Tongue (tissue), 1 donor: ENCODE measurements at regions not wholly inside any gene's neighbourhood (a gene's known extent, or its start where the extent isn't known, plus 50 kb on each side); places are given as distances from the start of the nearest gene placed in this dataset.
A peak's percentile ranks its signal among the peaks of the same experiment; 100 is the strongest.
"Not testable (repeated sequence)": the region's sequence is repeated elsewhere in the genome, so short reads cannot be mapped to it uniquely, and the experiment has no call there.

Experiments
- DNase-seq: peaks from one replicate; pipeline ENCODE4 v3.0.0-alpha.2; 2015

- DNase-seq = no peak
Observed at GRCh38 chr11:19433367-19433766, 192.6 kb upstream of the E2F8 start.

- peak; percentile 55 for DNase-seq
Observed at GRCh38 chr11:19432370-19433061, 191.8 kb upstream of the E2F8 start.

GRCh38 chr11:19430754-19431398 lies 190.1 kb upstream of the E2F8 start:
- DNase-seq = no peak

GRCh38 chr11:19430346-19430745 lies 189.6 kb upstream of the E2F8 start:
- no peak for DNase-seq

- no peak for DNase-seq
Observed at GRCh38 chr11:19429108-19429760, 188.5 kb upstream of the E2F8 start.

GRCh38 chr11:19428206-19429002 lies 187.7 kb upstream of the E2F8 start:
- no peak for DNase-seq

GRCh38 chr11:19426756-19427403 lies 186.1 kb upstream of the E2F8 start:
- DNase-seq = no peak

GRCh38 chr11:19426011-19426755 lies 185.4 kb upstream of the E2F8 start:
- no peak for DNase-seq

GRCh38 chr11:19422276-19422675 lies 181.5 kb upstream of the E2F8 start:
- DNase-seq = peak; percentile 50

GRCh38 chr11:19420868-19421533 lies 180.3 kb upstream of the E2F8 start:
- no peak for DNase-seq

GRCh38 chr11:19419808-19420207 lies 179.1 kb upstream of the E2F8 start:
- no peak for DNase-seq

- DNase-seq = no peak
Observed at GRCh38 chr11:19419021-19419750, 178.4 kb upstream of the E2F8 start.

- no peak for DNase-seq
Observed at GRCh38 chr11:19418221-19418620, 177.5 kb upstream of the E2F8 start.

- not testable (repeated sequence) for DNase-seq
Observed at GRCh38 chr11:19412070-19412469, 171.3 kb upstream of the E2F8 start.

GRCh38 chr11:19410032-19410431 lies 169.3 kb upstream of the E2F8 start:
- no peak for DNase-seq

- no peak for DNase-seq
Observed at GRCh38 chr11:19409307-19409706, 168.6 kb upstream of the E2F8 start.

GRCh38 chr11:19407677-19408270 lies 167.0 kb upstream of the E2F8 start:
- DNase-seq = no peak

GRCh38 chr11:19405966-19406365 lies 165.2 kb upstream of the E2F8 start:
- DNase-seq = no peak

GRCh38 chr11:19404787-19405186 lies 164.0 kb upstream of the E2F8 start:
- DNase-seq = no peak
